IMR-90 (cell line): ENCODE measurements at regions not wholly inside any gene's neighbourhood (a gene's known extent, or its start where the extent isn't known, plus 50 kb on each side); places are given as distances from the start of the nearest gene placed in this dataset.

Source experiments
- POLR2A ChIP-seq: IDR thresholded peaks from 2 replicates; pipeline ENCODE4 v1.6.1; 2012; ENCODE audit warnings: mild to moderate bottlenecking, low read depth, low read length
- RCOR1 ChIP-seq: IDR thresholded peaks from 2 replicates; pipeline ENCODE4 v1.6.1; 2012; ENCODE audit warnings: mild to moderate bottlenecking, low read length, improper control_type of control experiment; ENCODE audit not compliant: insufficient replicate concordance
- RFX5 ChIP-seq: IDR thresholded peaks from 2 replicates; pipeline ENCODE4 v1.8.0; 2012; ENCODE audit warnings: low read depth, mild to moderate bottlenecking, low read length, moderate library complexity
- TF ChIP-seq, protein P1 (sequence below): conservative IDR thresholded peaks from 2 replicates; pipeline ENCODE4 v1.5.1; 2012; ENCODE audit warnings: mild to moderate bottlenecking, low read depth, low read length, improper control_type of control experiment

DNA sequence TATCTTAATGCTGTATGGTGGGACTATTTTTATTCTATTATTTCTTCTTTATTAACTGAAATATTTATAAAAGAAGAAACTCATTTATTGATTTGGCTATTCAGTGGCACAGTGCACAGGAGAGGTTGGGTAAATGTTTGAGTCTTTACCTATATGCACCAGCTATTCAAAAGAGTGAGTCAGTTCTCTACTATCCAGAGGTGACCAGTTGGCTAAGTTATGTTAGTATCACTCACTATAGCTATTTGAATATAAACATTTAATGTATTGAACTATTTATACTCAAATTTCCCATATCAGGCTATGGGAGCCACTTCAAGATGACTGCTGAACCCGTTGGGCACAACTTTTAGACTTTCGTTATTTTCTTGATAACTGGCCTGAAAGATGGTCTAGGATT, 106.1 kb upstream of the VEGFC start:
- no peak for TF ChIP-seq POLR2A
- TF ChIP-seq, protein P1, sequence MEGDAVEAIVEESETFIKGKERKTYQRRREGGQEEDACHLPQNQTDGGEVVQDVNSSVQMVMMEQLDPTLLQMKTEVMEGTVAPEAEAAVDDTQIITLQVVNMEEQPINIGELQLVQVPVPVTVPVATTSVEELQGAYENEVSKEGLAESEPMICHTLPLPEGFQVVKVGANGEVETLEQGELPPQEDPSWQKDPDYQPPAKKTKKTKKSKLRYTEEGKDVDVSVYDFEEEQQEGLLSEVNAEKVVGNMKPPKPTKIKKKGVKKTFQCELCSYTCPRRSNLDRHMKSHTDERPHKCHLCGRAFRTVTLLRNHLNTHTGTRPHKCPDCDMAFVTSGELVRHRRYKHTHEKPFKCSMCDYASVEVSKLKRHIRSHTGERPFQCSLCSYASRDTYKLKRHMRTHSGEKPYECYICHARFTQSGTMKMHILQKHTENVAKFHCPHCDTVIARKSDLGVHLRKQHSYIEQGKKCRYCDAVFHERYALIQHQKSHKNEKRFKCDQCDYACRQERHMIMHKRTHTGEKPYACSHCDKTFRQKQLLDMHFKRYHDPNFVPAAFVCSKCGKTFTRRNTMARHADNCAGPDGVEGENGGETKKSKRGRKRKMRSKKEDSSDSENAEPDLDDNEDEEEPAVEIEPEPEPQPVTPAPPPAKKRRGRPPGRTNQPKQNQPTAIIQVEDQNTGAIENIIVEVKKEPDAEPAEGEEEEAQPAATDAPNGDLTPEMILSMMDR = no peak
- no peak for TF ChIP-seq RCOR1
- TF ChIP-seq RFX5 = no peak
